Thymus (tissue), 11 donors: ENCODE measurements at regions not wholly inside any gene's neighbourhood (a gene's known extent, or its start where the extent isn't known, plus 50 kb on each side); places are given as distances from the start of the nearest gene placed in this dataset.
"Not testable (repeated sequence)": the region's sequence is repeated elsewhere in the genome, so short reads cannot be mapped to it uniquely, and the experiment has no call there.

ENCODE experiments used
- DNase-seq, 9 donors: peaks; one replicate each; pipeline ENCODE4 v3.0.0-alpha.2; 2013; ENCODE audit warnings: low spot score in 9 of 9, low read depth in 6 of 9, missing footprints in 1 of 9
- H3K27ac ChIP-seq, 2 donors: one replicate each; pipeline ENCODE4 v1.5.1; 2013; ENCODE audit warnings: control low read depth in 1 of 2, low read depth in 1 of 2, low read length in 1 of 2, mild to moderate bottlenecking in 1 of 2, moderate library complexity in 1 of 2
- H3K27me3 ChIP-seq, 2 donors: one replicate each; pipeline ENCODE4 v1.5.1; 2013; ENCODE audit warnings: low read length in 1 of 2; ENCODE audit not compliant: control insufficient read depth in 2 of 2, insufficient read depth in 1 of 2
- H3K36me3 ChIP-seq, 2 donors: one replicate each; pipeline ENCODE4 v1.5.1; 2013; ENCODE audit warnings: low read length in 1 of 2, mild to moderate bottlenecking in 1 of 2, moderate library complexity in 1 of 2; ENCODE audit not compliant: control insufficient read depth in 2 of 2, insufficient read depth in 2 of 2
- H3K4me1 ChIP-seq, 2 donors: one replicate each; pipeline ENCODE4 v1.5.1; 2013; ENCODE audit warnings: low read length in 2 of 2; ENCODE audit not compliant: control insufficient read depth in 2 of 2, insufficient read depth in 2 of 2
- H3K4me3 ChIP-seq, 2 donors: one replicate each; pipeline ENCODE4 v1.5.1; 2013; ENCODE audit warnings: low read length in 2 of 2, control low read depth in 1 of 2, mild to moderate bottlenecking in 1 of 2
- H3K9me3 ChIP-seq, 2 donors: one replicate each; pipeline ENCODE4 v1.5.1; 2013; ENCODE audit warnings: low read length in 1 of 2, mild to moderate bottlenecking in 1 of 2; ENCODE audit not compliant: control insufficient read depth in 2 of 2, insufficient read depth in 1 of 2
- WGBS: extraction: QIAGEN DNeasy Blood & Tissue Kit; methylation state at CpG from one replicate; pipeline ENCODE4 v1.1.7; 2013; 5-methylcytosine and 5-hydroxymethylcytosine counted together
- donor health status: healthy.

- Histone ChIP-seq H3K4me3 (no peak overlapping the region), H3K9me3 (no peaks in the 10 kb centered on the region), H3K27me3 (no peaks in the 10 kb centered on the region), H3K4me1 (no peaks in the 10 kb centered on the region), H3K27ac (no peak overlapping the region), H3K36me3 (no peaks in the 10 kb centered on the region)
- no peak for DNase-seq
- WGBS, result 96% methylated on average over 3 of the region's 3 CpGs
Observed at GRCh38 chr7:19293431-19293830, 148.2 kb upstream of the FERD3L start.

GRCh38 chr7:19290968-19291367 lies 145.7 kb upstream of the FERD3L start:
- Histone ChIP-seq H3K4me1 (no peaks in the 10 kb centered on the region), H3K9me3 (no peaks in the 10 kb centered on the region), H3K36me3 (no peaks in the 10 kb centered on the region), H3K4me3 (no peak overlapping the region), H3K27me3 (no peaks in the 10 kb centered on the region), H3K27ac (no peak overlapping the region)
- DNase-seq, result no peak

GRCh38 chr7:19290066-19290465 lies 144.8 kb upstream of the FERD3L start:
- WGBS, result 99% methylated on average over 1 of the region's 1 CpG
- H3K27ac ChIP-seq, result no peak overlapping the region
- no peaks in the 10 kb centered on the region for H3K27me3 ChIP-seq
- H3K36me3 ChIP-seq, result no peaks in the 10 kb centered on the region
- no peak for DNase-seq
- no peaks in the 10 kb centered on the region for H3K4me1 ChIP-seq
- H3K9me3 ChIP-seq, result no peaks in the 10 kb centered on the region
- no peak overlapping the region for H3K4me3 ChIP-seq

- H3K4me1 ChIP-seq, result no peaks in the 10 kb centered on the region
- no peak for DNase-seq
- 70% methylated on average over 3 of the region's 3 CpGs for WGBS
- H3K4me3 ChIP-seq, result no peak overlapping the region
- no peaks in the 10 kb centered on the region for H3K27me3 ChIP-seq
- no peaks in the 10 kb centered on the region for H3K9me3 ChIP-seq
- H3K36me3 ChIP-seq, result no peaks in the 10 kb centered on the region
- no peak overlapping the region for H3K27ac ChIP-seq
Observed at GRCh38 chr7:19284596-19285300, 139.5 kb upstream of the FERD3L start.

GRCh38 chr7:19284136-19284535 lies 138.9 kb upstream of the FERD3L start:
- H3K4me3 ChIP-seq, result no peak overlapping the region
- WGBS, result 87% methylated on average over 1 of the region's 1 CpG
- H3K36me3 ChIP-seq, result no peaks in the 10 kb centered on the region
- H3K4me1 ChIP-seq, result no peaks in the 10 kb centered on the region
- H3K9me3 ChIP-seq, result no peaks in the 10 kb centered on the region
- H3K27me3 ChIP-seq, result no peaks in the 10 kb centered on the region
- no peak overlapping the region for H3K27ac ChIP-seq
- DNase-seq, result no peak

- Histone ChIP-seq H3K9me3 (no peaks in the 10 kb centered on the region), H3K27ac (no peak overlapping the region), H3K27me3 (no peaks in the 10 kb centered on the region), H3K4me3 (no peak overlapping the region), H3K4me1 (no peaks in the 10 kb centered on the region), H3K36me3 (no peaks in the 10 kb centered on the region)
- DNase-seq, result no peak
Observed at GRCh38 chr7:19275000-19275399, 129.8 kb upstream of the FERD3L start.

GRCh38 chr7:19272329-19272728 lies 127.1 kb upstream of the FERD3L start:
- H3K27me3 ChIP-seq, H3K4me3 ChIP-seq, H3K36me3 ChIP-seq, H3K4me1 ChIP-seq, H3K9me3 ChIP-seq, DNase-seq, H3K27ac ChIP-seq: not testable (repeated sequence)
- WGBS, result 95% methylated on average over 6 of the region's 6 CpGs

GRCh38 chr7:19269301-19269700 lies 124.1 kb upstream of the FERD3L start:
- no peaks in the 10 kb centered on the region for H3K27me3 ChIP-seq
- no peaks in the 10 kb centered on the region for H3K36me3 ChIP-seq
- H3K4me1 ChIP-seq, result no peaks in the 10 kb centered on the region
- H3K9me3 ChIP-seq, result no peaks in the 10 kb centered on the region
- H3K4me3 ChIP-seq, result no peak overlapping the region
- H3K27ac ChIP-seq, result no peak overlapping the region
- no peak for DNase-seq

- no peak overlapping the region for H3K4me3 ChIP-seq
- H3K4me1 ChIP-seq, result no peaks in the 10 kb centered on the region
- H3K27ac ChIP-seq, result no peak overlapping the region
- H3K9me3 ChIP-seq, result no peaks in the 10 kb centered on the region
- no peaks in the 10 kb centered on the region for H3K27me3 ChIP-seq
- WGBS, result 92% methylated on average over 2 of the region's 2 CpGs
- no peak for DNase-seq
- H3K36me3 ChIP-seq, result no peaks in the 10 kb centered on the region
Observed at GRCh38 chr7:19268737-19269136, 123.5 kb upstream of the FERD3L start.

GRCh38 chr7:19262826-19263225 lies 117.6 kb upstream of the FERD3L start:
- H3K4me3 ChIP-seq, result no peak overlapping the region
- no peaks in the 10 kb centered on the region for H3K36me3 ChIP-seq
- WGBS, result 91% methylated on average over 2 of the region's 2 CpGs
- no peaks in the 10 kb centered on the region for H3K9me3 ChIP-seq
- H3K4me1 ChIP-seq, result no peaks in the 10 kb centered on the region
- no peaks in the 10 kb centered on the region for H3K27me3 ChIP-seq
- no peak overlapping the region for H3K27ac ChIP-seq
- DNase-seq, result no peak
